ENCODE measurements at regions not wholly inside any gene's neighbourhood (a gene's known extent, or its start where the extent isn't known, plus 50 kb on each side); places are given as distances from the start of the nearest gene placed in this dataset.

DNA sequence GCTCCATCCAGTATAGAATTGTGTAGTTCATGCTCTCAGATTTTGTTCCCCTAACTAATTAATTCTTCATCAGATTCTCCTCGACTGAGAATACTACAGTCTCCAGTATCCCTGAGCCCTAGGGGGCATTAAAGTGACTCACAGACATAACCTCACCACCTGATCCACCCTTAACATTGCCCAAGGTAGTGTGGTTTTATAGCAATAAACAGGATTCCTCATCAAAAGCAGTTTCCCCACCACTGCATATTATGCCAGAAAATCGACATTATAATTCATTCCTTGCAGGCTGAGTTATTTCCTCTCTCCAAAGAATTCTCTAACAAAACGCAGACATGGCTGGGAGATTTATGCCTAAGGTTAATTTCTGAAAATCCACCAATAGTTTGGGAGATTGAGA lies 1402.5 kb upstream of the CELF2 start:
- TF ChIP-seq, protein P1, sequence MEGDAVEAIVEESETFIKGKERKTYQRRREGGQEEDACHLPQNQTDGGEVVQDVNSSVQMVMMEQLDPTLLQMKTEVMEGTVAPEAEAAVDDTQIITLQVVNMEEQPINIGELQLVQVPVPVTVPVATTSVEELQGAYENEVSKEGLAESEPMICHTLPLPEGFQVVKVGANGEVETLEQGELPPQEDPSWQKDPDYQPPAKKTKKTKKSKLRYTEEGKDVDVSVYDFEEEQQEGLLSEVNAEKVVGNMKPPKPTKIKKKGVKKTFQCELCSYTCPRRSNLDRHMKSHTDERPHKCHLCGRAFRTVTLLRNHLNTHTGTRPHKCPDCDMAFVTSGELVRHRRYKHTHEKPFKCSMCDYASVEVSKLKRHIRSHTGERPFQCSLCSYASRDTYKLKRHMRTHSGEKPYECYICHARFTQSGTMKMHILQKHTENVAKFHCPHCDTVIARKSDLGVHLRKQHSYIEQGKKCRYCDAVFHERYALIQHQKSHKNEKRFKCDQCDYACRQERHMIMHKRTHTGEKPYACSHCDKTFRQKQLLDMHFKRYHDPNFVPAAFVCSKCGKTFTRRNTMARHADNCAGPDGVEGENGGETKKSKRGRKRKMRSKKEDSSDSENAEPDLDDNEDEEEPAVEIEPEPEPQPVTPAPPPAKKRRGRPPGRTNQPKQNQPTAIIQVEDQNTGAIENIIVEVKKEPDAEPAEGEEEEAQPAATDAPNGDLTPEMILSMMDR (IDR thresholded peaks at IDR 0.05; ENCODE audit: low read depth, low read length, poor library complexity, severe bottlenecking) = no peak
- no peak for TF ChIP-seq EZH2phosphoT487 (IDR thresholded peaks at IDR 0.05; ENCODE audit: borderline replicate concordance, low read length)

Measured in DOHH2 (cell line).